H1 (cell line): ENCODE measurements at regions not wholly inside any gene's neighbourhood (a gene's known extent, or its start where the extent isn't known, plus 50 kb on each side); places are given as distances from the start of the nearest gene placed in this dataset.

Experiments
- KDM1A ChIP-seq: fragments of 200-600, 300-600 bp; sonication (generic); IDR thresholded peaks from 2 replicates; pipeline ENCODE4 v1.7.1; 2016; ENCODE audit warnings: mild to moderate bottlenecking, low read length, borderline replicate concordance
- TF ChIP-seq, protein P1 (sequence below): fragments of 300-600 bp; sonication (generic); IDR thresholded peaks from 2 replicates; pipeline ENCODE4 v1.7.1; 2012; ENCODE audit warnings: low read length, moderate library complexity, mild to moderate bottlenecking, inconsistent platforms; ENCODE audit not compliant: insufficient replicate concordance

DNA sequence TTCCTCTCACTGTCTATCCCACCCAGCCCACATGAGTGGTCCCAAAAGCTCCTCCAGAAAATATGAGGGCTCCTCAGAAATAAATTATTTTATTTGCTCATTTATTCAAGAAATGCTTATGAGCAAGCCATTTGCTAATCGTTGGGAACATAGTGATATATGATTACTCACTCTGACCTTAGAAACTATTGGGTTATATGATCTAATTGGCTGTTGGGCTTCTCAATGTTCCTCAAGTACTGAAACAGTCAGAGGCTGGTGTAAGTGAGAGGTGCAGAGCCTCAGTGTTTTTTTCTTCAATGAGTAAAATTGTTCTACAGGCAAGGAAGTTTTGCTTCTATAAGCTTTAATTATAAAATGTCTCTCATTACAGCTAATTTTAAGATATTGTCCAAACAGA, 893.8 kb upstream of the INTU start (continued):
- TF ChIP-seq, protein P1, sequence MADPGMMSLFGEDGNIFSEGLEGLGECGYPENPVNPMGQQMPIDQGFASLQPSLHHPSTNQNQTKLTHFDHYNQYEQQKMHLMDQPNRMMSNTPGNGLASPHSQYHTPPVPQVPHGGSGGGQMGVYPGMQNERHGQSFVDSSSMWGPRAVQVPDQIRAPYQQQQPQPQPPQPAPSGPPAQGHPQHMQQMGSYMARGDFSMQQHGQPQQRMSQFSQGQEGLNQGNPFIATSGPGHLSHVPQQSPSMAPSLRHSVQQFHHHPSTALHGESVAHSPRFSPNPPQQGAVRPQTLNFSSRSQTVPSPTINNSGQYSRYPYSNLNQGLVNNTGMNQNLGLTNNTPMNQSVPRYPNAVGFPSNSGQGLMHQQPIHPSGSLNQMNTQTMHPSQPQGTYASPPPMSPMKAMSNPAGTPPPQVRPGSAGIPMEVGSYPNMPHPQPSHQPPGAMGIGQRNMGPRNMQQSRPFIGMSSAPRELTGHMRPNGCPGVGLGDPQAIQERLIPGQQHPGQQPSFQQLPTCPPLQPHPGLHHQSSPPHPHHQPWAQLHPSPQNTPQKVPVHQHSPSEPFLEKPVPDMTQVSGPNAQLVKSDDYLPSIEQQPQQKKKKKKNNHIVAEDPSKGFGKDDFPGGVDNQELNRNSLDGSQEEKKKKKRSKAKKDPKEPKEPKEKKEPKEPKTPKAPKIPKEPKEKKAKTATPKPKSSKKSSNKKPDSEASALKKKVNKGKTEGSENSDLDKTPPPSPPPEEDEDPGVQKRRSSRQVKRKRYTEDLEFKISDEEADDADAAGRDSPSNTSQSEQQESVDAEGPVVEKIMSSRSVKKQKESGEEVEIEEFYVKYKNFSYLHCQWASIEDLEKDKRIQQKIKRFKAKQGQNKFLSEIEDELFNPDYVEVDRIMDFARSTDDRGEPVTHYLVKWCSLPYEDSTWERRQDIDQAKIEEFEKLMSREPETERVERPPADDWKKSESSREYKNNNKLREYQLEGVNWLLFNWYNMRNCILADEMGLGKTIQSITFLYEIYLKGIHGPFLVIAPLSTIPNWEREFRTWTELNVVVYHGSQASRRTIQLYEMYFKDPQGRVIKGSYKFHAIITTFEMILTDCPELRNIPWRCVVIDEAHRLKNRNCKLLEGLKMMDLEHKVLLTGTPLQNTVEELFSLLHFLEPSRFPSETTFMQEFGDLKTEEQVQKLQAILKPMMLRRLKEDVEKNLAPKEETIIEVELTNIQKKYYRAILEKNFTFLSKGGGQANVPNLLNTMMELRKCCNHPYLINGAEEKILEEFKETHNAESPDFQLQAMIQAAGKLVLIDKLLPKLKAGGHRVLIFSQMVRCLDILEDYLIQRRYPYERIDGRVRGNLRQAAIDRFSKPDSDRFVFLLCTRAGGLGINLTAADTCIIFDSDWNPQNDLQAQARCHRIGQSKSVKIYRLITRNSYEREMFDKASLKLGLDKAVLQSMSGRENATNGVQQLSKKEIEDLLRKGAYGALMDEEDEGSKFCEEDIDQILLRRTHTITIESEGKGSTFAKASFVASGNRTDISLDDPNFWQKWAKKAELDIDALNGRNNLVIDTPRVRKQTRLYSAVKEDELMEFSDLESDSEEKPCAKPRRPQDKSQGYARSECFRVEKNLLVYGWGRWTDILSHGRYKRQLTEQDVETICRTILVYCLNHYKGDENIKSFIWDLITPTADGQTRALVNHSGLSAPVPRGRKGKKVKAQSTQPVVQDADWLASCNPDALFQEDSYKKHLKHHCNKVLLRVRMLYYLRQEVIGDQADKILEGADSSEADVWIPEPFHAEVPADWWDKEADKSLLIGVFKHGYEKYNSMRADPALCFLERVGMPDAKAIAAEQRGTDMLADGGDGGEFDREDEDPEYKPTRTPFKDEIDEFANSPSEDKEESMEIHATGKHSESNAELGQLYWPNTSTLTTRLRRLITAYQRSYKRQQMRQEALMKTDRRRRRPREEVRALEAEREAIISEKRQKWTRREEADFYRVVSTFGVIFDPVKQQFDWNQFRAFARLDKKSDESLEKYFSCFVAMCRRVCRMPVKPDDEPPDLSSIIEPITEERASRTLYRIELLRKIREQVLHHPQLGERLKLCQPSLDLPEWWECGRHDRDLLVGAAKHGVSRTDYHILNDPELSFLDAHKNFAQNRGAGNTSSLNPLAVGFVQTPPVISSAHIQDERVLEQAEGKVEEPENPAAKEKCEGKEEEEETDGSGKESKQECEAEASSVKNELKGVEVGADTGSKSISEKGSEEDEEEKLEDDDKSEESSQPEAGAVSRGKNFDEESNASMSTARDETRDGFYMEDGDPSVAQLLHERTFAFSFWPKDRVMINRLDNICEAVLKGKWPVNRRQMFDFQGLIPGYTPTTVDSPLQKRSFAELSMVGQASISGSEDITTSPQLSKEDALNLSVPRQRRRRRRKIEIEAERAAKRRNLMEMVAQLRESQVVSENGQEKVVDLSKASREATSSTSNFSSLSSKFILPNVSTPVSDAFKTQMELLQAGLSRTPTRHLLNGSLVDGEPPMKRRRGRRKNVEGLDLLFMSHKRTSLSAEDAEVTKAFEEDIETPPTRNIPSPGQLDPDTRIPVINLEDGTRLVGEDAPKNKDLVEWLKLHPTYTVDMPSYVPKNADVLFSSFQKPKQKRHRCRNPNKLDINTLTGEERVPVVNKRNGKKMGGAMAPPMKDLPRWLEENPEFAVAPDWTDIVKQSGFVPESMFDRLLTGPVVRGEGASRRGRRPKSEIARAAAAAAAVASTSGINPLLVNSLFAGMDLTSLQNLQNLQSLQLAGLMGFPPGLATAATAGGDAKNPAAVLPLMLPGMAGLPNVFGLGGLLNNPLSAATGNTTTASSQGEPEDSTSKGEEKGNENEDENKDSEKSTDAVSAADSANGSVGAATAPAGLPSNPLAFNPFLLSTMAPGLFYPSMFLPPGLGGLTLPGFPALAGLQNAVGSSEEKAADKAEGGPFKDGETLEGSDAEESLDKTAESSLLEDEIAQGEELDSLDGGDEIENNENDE: no peak
- no peak for TF ChIP-seq KDM1A
- TF ChIP-seq, all 59 proteins: peak for 0
